Sigmoid colon (tissue), 6 donors: ENCODE measurements at regions not wholly inside any gene's neighbourhood (a gene's known extent, or its start where the extent isn't known, plus 50 kb on each side); places are given as distances from the start of the nearest gene placed in this dataset.
"Not testable (repeated sequence)": the region's sequence is repeated elsewhere in the genome, so short reads cannot be mapped to it uniquely, and the experiment has no call there.

ENCODE experiments used
- DNase-seq: peaks from one replicate; pipeline ENCODE4 v3.0.0-alpha.2; 2019
- H3K27ac ChIP-seq, 4 donors: fragments of 200-600 bp; sonication (generic); one replicate each; pipeline ENCODE4 v1.5.1; 2016 to 2019; ENCODE audit warnings: mild to moderate bottlenecking in 1 of 4
- H3K27me3 ChIP-seq, 3 donors: fragments of 200-600 bp; sonication (generic); one replicate each; pipeline ENCODE4 v1.5.1; 2019; ENCODE audit warnings: mild to moderate bottlenecking in 1 of 3
- H3K36me3 ChIP-seq, 4 donors: fragments of 200-600 bp; sonication (generic); one replicate each; pipeline ENCODE4 v1.5.1; 2016 to 2019
- H3K4me1 ChIP-seq, 4 donors: fragments of 200-600 bp; sonication (generic); one replicate each; pipeline ENCODE4 v1.5.1; 2017 to 2019
- H3K4me3 ChIP-seq, 4 donors: fragments of 200-600 bp; sonication (generic); one replicate each; pipeline ENCODE4 v1.5.1; 2017 to 2019; ENCODE audit warnings: mild to moderate bottlenecking in 2 of 4, moderate library complexity in 1 of 4
- H3K9me3 ChIP-seq, 4 donors: fragments of 200-600 bp in 3 of 4; sonication (generic) in 3 of 4; one replicate each; pipeline versions ENCODE4 v1.5.1 to v1.6.1; 2013 to 2019
- CTCF ChIP-seq, 4 experiments: fragments of 450-650 bp in 3 of 4; fragments of 200-600 bp in 1 of 4; IDR thresholded peaks; one replicate each; pipeline ENCODE4 v1.5.1; 2016 to 2019; ENCODE audit warnings: antibody characterized with exemption in 4 of 4, mild to moderate bottlenecking in 3 of 4, moderate library complexity in 2 of 4
- EP300 ChIP-seq, 4 donors: sonication (generic); formaldehyde crosslinking; IDR thresholded peaks; one replicate each; pipeline ENCODE4 v1.6.1; 2017; ENCODE audit warnings: antibody characterized with exemption in 4 of 4
- POLR2A ChIP-seq, 2 donors: fragments of 450-650 bp; IDR thresholded peaks; one replicate each; pipeline ENCODE4 v1.6.1; 2016; ENCODE audit warnings: antibody characterized with exemption in 2 of 2, mild to moderate bottlenecking in 2 of 2, moderate library complexity in 2 of 2
- POLR2AphosphoS5 ChIP-seq, 4 donors: sonication (generic); formaldehyde crosslinking; IDR thresholded peaks; one replicate each; pipeline ENCODE4 v1.6.1; 2017; ENCODE audit warnings: antibody characterized with exemption in 4 of 4
- WGBS, 2 donors: extraction: QIAGEN DNeasy Blood & Tissue Kit; methylation state at CpG; one replicate each; pipeline ENCODE4 v1.1.7; 2013; 5-methylcytosine and 5-hydroxymethylcytosine counted together
- intact Hi-C: fragments of 100-400 bp; cut with DNase I; formaldehyde crosslinking; loops from one replicate; pipeline ENCODE4 v1.15.1; 2023
- donor health status: healthy with polysubstance abuse.
- donor health status: healthy.

DNA sequence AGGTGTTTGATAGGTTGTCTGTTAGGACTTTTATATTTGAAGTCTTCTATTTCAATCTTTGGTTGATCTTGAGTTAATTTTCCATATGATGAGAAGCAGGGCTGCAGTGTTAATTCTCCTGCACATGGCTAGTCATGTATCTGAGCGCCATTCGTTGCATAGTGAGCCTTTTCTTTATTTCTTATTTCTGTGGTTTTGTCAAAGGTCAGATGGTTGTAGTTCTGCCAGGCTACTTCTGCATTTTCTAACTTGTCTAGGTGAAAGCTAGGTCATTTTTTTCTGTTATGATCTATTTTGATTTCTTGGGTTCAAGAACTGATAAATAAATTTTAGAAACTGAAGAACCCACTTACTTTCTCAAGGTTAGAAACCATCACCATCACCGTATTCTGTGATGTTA is 56.7 kb downstream of the CCDC74A start:
- H3K36me3 ChIP-seq, result no peaks in the 10 kb centered on the region
- no peak for DNase-seq
- H3K27me3 ChIP-seq, result no peaks in the 10 kb centered on the region
- H3K4me3 ChIP-seq, result no peak overlapping the region
- 71 to 83% methylated on average over 3 of the region's 3 CpGs for WGBS, 2 donors
- H3K9me3 ChIP-seq, result no peaks in the 10 kb centered on the region
- H3K4me1 ChIP-seq, result no peaks in the 10 kb centered on the region
- H3K27ac ChIP-seq, result no peak overlapping the region
- intact Hi-C loops, result no loop called here
- TF ChIP-seq POLR2AphosphoS5 (IDR thresholded peaks at IDR 0.05) (no peak), EP300 (IDR thresholded peaks at IDR 0.05) (no peak), POLR2A (IDR thresholded peaks at IDR 0.05) (no peak), CTCF (IDR thresholded peaks at IDR 0.05) (no peak)

DNA sequence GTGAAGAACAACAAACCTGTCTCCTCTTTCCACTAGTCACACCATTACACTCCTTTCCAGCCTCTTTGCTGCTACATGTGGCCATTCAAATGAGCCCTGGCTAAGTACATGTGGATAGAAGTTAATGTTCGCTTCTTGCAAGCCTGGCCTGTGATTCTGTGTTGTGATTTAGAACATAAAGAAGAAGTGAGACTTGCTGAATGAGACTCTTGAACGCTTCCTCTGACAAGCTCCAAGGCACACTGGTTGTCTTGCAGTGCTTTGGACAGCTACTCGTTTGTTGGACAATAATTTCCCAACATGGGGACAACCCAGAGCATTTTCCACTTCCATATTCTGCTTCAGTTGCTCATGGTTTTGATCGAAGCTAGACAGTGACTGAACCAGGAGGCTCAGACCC is 57.3 kb downstream of the CCDC74A start:
- no peaks in the 10 kb centered on the region for H3K36me3 ChIP-seq
- no peaks in the 10 kb centered on the region for H3K27me3 ChIP-seq
- no peak overlapping the region for H3K27ac ChIP-seq
- H3K4me1 ChIP-seq, result no peaks in the 10 kb centered on the region
- TF ChIP-seq EP300 (IDR thresholded peaks at IDR 0.05) (no peak), POLR2AphosphoS5 (IDR thresholded peaks at IDR 0.05) (no peak), POLR2A (IDR thresholded peaks at IDR 0.05) (no peak), CTCF (IDR thresholded peaks at IDR 0.05) (no peak)
- H3K4me3 ChIP-seq, result no peak overlapping the region
- DNase-seq, result no peak
- H3K9me3 ChIP-seq, result no peaks in the 10 kb centered on the region
- WGBS, 2 donors, result 73 to 75% methylated on average over 4 of the region's 4 CpGs
- intact Hi-C loops, result no loop called here

DNA sequence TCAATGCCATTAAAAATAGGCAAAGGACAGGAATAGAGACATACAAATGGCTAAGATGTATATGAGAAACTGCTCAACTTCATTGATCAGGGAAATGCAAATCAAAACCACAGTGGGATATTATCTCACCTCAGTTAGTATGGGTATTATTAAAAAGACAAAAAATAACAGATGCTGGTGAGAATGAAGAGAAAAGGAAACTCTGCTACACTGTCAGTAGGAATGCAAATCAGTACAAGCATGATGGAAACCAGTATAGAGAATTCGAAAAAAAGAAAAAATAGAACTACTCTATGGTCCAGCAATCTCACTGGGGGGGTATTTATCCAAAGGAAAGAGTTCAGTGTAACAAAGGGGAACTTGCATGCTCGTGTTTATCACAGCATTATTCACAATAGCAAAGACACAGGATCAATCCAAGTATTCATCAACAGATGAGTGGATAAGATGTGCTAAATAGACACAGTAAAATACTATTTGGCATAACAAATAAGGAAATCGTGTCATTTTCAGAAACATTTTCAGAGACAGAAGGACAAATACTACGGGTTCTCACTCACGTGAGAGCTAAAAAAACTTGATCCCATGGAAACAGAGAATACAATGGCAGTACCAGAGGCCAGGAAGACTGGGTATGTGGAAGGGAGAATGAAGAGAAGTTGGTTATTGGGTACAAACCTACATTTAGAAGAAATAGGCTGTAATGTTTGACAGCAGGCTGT is 60.6 kb downstream of the CCDC74A start:
- H3K4me1 ChIP-seq, result no peaks in the 10 kb centered on the region
- no peaks in the 10 kb centered on the region for H3K27me3 ChIP-seq
- no peak overlapping the region for H3K4me3 ChIP-seq
- no peak for DNase-seq
- no peak overlapping the region for H3K27ac ChIP-seq
- intact Hi-C loops, result no loop called here
- 52 to 70% methylated on average over 5 of the region's 5 CpGs for WGBS, 2 donors
- H3K9me3 ChIP-seq, result no peaks in the 10 kb centered on the region
- no peak for TF ChIP-seq CTCF (IDR thresholded peaks at IDR 0.05)
- no peak for TF ChIP-seq POLR2AphosphoS5 (IDR thresholded peaks at IDR 0.05)
- no peak for TF ChIP-seq EP300 (IDR thresholded peaks at IDR 0.05)
- TF ChIP-seq POLR2A (IDR thresholded peaks at IDR 0.05), result no peak
- no peaks in the 10 kb centered on the region for H3K36me3 ChIP-seq

DNA sequence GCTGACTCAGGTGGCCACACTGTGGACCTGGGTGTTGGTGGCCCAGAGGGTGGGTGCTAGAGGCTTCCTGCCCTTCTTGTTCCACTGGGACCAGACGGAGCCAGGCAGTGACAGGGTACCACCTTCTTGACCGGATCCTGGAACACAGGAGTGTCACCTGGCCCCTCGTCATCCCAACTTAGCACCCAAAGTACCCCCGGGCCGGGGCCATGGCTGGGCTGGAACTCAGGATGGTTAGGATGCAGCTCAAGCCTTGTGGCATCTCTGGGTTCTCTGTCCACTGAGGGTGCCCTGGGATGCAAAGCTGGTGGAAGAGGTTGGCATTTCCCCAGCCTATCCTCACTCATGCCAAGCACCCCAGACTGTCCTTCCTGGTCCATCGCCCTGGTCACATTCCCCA is 61.4 kb downstream of the CCDC74A start:
- WGBS, 2 donors, result 83 to 86% methylated on average over 6 of the region's 6 CpGs
- H3K36me3 ChIP-seq, H3K4me1 ChIP-seq, H3K4me3 ChIP-seq, H3K27me3 ChIP-seq, DNase-seq, intact Hi-C loops, H3K27ac ChIP-seq, H3K9me3 ChIP-seq: not testable (repeated sequence)

DNA sequence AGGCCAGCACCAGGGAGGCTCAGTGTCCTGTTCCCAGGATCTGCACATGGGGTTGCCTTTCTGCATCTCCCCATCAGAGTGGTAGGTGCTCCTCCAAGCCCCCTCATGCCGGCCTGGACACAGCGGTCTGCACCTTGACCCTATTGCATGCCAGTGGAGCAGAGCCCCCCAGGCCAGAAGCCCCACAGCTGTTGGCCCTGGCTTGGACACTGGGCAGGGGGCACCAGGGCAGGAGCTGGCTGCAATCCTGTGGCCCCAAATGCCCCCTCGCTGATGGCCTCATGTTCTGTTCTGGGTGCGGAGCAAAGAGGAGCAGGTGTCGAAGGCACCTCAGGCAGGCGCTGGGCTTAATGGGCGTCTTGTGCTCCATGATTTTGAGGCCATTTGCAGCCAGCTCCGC is 62.7 kb downstream of the CCDC74A start:
- Histone ChIP-seq H3K27ac (no peak overlapping the region), H3K9me3 (no peaks in the 10 kb centered on the region), H3K4me3 (no peak overlapping the region), H3K4me1 (no peaks in the 10 kb centered on the region), H3K27me3 (no peaks in the 10 kb centered on the region), H3K36me3 (no peaks in the 10 kb centered on the region)
- TF ChIP-seq POLR2A (IDR thresholded peaks at IDR 0.05) (no peak), EP300 (IDR thresholded peaks at IDR 0.05) (no peak), CTCF (IDR thresholded peaks at IDR 0.05) (no peak), POLR2AphosphoS5 (IDR thresholded peaks at IDR 0.05) (no peak)
- no peak for DNase-seq
- intact Hi-C loops, result no loop called here
- WGBS, 2 donors, result 92% methylated on average over 8 of the region's 8 CpGs
